GM21360 (cell line): ENCODE measurements at regions not wholly inside any gene's neighbourhood (a gene's known extent, or its start where the extent isn't known, plus 50 kb on each side); places are given as distances from the start of the nearest gene placed in this dataset.

ENCODE experiments used
- ATAC-seq: cut with Tn5 transposase; IDR thresholded peaks from one replicate; pipeline ENCODE4 v1.9.1; 2021; ENCODE audit warnings: mild to moderate bottlenecking, moderate library complexity; ENCODE audit not compliant: unreplicated experiment

DNA sequence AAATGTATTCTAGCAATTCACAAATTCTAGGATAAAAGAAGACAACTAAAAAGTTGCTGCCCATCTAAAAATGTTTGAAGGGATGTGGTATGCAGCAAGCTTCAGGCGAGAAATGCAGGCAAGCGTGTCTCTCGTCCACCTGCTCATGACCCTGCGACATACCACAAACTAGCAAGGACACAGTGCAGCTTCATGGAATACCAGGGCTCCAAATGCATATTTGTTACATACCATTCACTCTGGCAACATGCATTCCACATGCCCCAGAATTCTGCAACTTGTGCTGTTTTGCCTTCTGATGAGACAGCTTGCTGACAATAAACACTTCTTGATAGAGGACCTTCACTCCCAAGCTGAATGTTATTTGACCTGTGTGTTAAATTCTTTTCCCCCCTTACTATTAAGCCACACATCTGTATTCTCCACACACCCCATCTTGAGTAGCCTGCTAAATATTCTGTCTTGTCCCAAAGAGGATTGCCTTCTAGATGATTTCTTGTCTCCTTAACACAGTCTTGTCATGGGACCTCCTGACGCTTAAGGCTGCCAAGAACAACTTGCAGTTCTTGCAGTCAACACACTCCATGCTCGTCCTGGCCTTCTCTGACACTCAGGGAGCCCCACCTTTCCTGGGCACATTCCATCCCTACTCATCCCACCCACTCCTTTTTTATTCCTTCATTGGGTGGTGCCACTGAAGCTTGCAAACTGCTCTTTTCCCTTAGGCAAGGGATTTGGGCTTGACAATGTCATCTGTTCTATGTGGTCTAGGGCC lies 340.5 kb downstream of the PIK3R1 start:
- ATAC-seq, result no peak

DNA sequence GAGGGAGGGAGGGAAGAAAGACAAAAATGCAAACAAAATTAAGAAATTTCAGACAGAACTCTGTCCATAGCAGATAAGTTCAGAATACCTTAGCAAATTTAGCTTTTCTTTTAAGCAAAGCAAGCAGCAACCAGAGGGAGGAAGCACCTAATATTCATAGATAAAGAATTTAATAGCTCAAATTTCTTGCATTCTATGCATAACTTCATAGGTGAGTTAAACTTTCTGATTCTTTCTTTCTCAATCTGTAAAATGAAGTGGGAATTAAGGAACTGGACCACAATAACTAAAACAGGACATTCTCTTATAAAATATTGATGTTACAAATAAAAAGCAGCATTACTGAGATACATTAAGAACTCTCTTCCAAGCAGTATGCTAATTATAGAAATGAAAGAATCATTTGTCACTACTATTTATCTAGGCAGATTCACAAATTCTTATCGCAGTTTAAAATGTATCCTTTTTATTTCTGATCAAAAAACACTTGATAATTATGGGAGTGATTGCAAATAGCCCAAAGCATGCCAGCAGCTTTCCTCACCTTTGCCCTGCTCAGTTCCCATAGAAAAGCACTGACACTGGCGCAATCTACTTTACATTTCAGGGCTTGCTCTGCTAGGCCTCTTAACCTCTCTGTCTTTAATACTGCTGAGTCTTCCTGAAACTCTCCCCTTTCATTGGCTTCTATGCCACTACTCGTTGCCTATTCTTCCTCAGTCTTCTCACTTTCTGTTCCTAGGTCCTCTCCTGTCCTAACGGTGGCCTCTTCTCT lies 341.8 kb downstream of the PIK3R1 start:
- no peak for ATAC-seq

GRCh38 chr5:68562308-68562707 lies 346.8 kb downstream of the PIK3R1 start:
- no peak for ATAC-seq

DNA sequence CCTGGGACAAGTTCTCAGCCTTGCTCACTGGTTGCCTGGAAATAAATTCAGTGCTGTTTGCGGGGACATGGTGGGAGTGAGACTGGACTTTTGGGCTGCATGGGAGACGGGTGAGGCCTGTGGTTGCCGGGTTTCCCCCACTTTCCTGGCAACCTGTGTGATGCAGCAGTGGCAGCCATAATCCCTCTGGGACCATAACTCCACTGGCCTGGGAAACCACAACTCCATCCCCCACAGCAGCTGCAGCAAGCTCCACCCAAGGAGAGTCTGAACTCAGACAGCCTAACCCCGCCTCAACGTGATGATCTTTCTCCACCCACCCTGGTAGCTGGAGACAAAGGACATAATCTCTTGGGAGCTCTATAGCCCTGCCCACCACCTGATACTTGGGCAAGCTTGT lies 349.9 kb downstream of the PIK3R1 start:
- ATAC-seq, result peak; percentile 85

DNA sequence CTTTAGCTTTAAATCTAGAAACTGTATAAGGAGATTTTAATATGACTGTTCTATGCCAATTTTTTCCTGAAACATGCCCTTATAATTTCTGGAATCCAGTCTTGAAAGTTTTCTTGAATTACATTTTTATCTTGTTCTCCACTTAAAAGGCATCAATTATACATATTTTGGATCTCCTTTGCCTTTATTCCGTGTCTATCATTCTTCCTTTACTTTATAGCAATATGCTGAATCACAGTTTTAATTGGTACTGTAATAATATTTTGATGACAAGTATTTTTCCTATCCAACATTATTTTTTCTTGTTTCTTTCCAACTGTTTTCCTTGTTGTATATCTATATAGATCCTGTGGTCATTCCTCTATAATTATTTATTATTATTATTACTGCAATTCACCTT lies 361.2 kb downstream of the PIK3R1 start:
- no peak for ATAC-seq

- no peak for ATAC-seq
Measured at GRCh38 chr5:68582284-68582683, 366.7 kb downstream of the PIK3R1 start.

DNA sequence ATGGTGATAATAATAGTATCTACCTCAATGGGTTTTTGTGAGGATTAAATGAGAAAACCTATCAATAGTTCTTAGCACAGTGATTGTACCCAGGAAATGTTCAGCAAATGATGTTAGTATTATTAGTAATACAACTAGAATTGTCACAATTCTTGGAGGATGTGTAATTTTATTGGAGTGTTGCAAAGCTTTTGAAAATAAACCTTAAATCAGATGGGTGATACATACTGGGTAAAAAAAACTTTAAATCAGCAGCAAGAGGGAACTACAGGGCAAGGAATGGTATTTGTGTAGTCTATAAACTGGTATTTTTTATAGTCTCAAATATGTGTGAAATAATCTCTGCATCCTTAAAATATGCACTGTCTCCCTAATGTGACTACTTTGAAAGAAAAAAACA lies 371.6 kb downstream of the PIK3R1 start:
- ATAC-seq, result no peak

GRCh38 chr5:68591850-68592249 lies 376.3 kb downstream of the PIK3R1 start:
- ATAC-seq, result no peak

DNA sequence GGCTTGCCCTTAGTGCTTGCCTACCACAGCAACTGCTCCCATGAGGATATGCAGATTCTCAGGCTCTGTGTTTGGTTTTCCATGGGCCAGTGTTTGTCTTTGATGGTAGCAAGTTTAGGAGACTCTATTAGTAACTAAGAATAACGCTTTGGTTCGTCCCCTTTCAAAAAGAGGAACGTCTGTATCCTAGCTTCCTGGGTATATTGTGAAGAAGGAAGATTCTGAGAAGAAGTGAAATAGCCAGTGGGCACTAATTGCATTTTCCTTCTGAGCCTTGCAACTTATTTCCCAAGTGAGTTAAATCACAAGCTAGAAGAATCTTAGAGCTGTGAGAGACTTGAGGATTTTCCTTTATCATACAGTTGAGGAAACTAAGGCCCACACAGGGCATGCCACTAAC lies 376.8 kb downstream of the PIK3R1 start:
- no peak for ATAC-seq

GRCh38 chr5:68593211-68593671 lies 377.7 kb downstream of the PIK3R1 start:
- ATAC-seq, result no peak

DNA sequence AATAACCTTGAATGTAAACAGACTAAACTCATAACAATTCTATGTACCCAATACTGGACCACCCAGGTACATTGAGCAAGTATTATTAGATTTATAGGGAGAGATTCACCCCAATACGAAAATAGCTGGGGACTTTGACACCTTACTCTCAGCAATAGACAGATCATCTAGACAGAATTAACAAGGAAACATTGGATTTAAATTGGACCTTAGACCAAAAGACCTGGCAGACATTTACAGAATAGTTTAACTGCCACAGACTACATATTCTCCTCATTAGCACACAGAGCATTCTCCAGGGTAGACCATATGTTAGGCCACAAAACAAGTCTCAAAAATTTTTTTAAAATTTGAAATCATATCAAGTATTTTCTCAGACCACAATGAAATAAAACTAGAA lies 397.4 kb downstream of the PIK3R1 start:
- no peak for ATAC-seq

DNA sequence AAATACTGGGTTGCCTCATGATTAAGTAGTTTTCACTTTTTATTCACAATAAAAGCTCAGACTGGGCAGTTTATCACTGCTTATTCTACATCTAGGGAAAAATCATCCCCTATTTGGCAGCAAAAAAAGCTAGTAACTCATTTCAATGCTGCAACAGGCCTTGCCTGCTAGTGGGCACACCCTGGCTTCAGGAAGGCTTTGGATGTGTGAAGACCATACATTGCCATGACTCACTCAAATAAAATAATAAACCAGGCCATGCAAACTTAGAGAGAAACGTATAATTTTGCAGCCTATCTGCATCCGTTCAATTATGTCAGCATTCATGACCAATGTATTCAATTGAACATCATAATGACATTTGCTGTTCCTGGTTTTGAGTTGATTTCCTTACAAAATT lies 402.9 kb downstream of the PIK3R1 start:
- ATAC-seq, result no peak

DNA sequence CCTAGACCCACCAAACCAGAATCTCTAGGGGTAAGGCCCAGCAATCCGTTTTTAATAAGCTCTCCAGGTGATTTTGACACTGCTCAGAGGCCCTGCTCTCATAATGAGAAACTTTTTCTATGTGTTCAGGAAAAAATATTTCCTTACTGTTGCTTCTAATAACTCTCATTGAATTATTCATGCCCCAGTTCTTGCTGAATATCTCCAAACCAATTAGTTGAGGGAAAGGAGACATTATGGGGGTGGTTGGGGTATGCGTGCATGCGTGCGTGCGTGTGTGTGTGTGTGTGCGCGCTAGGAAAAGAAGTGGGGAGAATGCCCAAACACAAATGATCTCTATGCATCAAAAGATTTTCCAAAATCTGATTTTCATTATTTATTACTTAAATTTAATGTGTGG lies 411.4 kb downstream of the PIK3R1 start:
- ATAC-seq, result no peak

- ATAC-seq, result no peak
Measured at GRCh38 chr5:68628082-68628814, 412.7 kb downstream of the PIK3R1 start.

- no peak for ATAC-seq
Measured at GRCh38 chr5:68630354-68630753, 414.8 kb downstream of the PIK3R1 start.

- no peak for ATAC-seq
Measured at GRCh38 chr5:68631884-68632283, 416.3 kb downstream of the PIK3R1 start.

- peak; percentile 52 for ATAC-seq
Measured at GRCh38 chr5:68641211-68641610, 425.7 kb downstream of the PIK3R1 start.

GRCh38 chr5:68643064-68643463 lies 427.5 kb downstream of the PIK3R1 start:
- ATAC-seq, result no peak

DNA sequence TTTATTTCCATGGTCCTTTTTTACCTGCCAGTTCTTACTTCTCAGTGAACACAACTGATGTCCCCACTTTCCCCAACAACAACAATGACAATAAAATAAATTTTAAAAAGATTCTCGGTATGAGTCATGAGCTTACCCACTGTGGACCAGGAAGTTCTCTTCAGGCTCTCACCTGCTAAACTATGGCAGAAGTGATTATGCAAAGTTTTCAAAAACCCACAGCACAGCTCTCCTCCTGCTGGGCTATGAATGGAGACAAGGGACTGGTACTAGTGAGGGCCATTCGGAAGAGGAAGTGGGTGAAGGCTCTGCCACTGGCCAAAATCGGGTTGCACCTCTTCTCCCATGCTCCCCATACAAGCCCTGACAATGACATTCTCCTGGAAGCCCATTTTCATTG lies 429.4 kb downstream of the PIK3R1 start:
- peak; percentile 94 for ATAC-seq

DNA sequence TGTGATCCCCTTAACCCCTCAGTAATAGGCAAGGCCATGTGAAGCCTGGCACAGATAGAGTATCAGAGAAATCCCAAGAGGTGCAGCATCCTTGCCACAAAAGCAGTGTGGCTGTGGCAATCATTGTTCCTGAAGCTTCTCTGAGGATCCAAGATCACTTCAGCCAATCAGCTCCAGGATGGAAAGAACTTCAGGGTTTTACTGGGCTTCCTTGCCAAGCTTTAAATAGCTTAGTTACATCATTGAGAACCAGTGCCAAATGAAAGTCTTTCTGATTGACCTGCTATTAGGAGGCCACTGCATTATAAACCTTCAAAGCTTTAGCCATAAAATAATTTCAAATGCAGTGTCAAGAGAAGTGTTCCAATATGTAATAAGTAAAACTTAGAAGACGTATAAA lies 430.6 kb downstream of the PIK3R1 start:
- no peak for ATAC-seq

GRCh38 chr5:68647743-68648142 lies 432.2 kb downstream of the PIK3R1 start:
- ATAC-seq, result no peak
